HepG2 (cell line): ENCODE measurements at regions not wholly inside any gene's neighbourhood (a gene's known extent, or its start where the extent isn't known, plus 50 kb on each side); places are given as distances from the start of the nearest gene placed in this dataset.

Experiments used
- ATAC-seq: fragments of 200-7000 bp; cut with Tn5 transposase; 3 replicates; pipeline ENCODE4 v1.9.1; 2020; ENCODE audit warnings: mild to moderate bottlenecking, moderate library complexity
- BruUV-seq: library from RNA; stranded (reverse); fragments of 400-500 nt; replicated peaks from 2 replicates; lab custom pipeline; 2021; lab: Mats Ljungman, UMichigan
- CTCF ChIA-PET: fragments of 300-600 bp; formaldehyde crosslinking; extraction: SDS; loops from one replicate; lab custom pipeline; 2021; ENCODE audit warnings: low total read pairs, inconsistent platforms, low intra/inter-chr PET ratio; lab: Yijun Ruan, JAX
- POLR2A ChIA-PET: fragments of 350-600 bp; sonication (Branson Sonifier 250); formaldehyde crosslinking; loops from one replicate; lab custom pipeline; 2020; ENCODE audit warnings: antibody characterized with exemption, inconsistent platforms; lab: Yijun Ruan, JAX
- DNase-seq: peaks from one replicate; pipeline ENCODE4 v3.0.0-alpha.2; 2015; ENCODE audit warnings: low spot score
- FAIRE-seq: peaks from 3 replicates; lab custom pipeline; 2011; peaks lifted over from hg19 to GRCh38; lab: Jason Lieb, UNC
- H2AFZ ChIP-seq: one replicate; pipeline ENCODE4 v1.6.1; 2011; ENCODE audit warnings: low read length, inconsistent platforms
- H3K27ac ChIP-seq: fragments of 300-600 bp; 3 replicates; pipeline ENCODE4 v1.8.0; 2011; ENCODE audit warnings: mixed run types, mild to moderate bottlenecking, mixed read lengths, low read length, inconsistent platforms; ENCODE audit not compliant: insufficient read depth; ENCODE audit errors: extremely low read length
- H3K27me3 ChIP-seq, 2 experiments: fragments of 200-600 bp in 1 of 2; 2 replicates in 1 of 2; 3 replicates in 1 of 2; pipeline versions ENCODE4 v1.6.0 to v1.8.0; 2011; ENCODE audit warnings: low read length in 2 of 2, mild to moderate bottlenecking in 2 of 2, moderate library complexity in 2 of 2, inconsistent platforms in 1 of 2; ENCODE audit not compliant: insufficient read depth in 2 of 2, control insufficient read depth in 1 of 2
- H3K36me3 ChIP-seq, 2 experiments: fragments of 200-600 bp in 1 of 2; replicated peaks in 1 of 2; 2 replicates in 1 of 2; 3 replicates in 1 of 2; pipeline versions ENCODE4 v1.5.1 to v1.8.0; 2011; ENCODE audit warnings: low read length in 2 of 2, inconsistent platforms in 1 of 2; ENCODE audit not compliant: insufficient read depth in 2 of 2, control insufficient read depth in 1 of 2
- H3K4me1 ChIP-seq: 2 replicates; pipeline ENCODE4 v1.5.1; 2012; ENCODE audit warnings: low read length, inconsistent platforms; ENCODE audit not compliant: insufficient read depth
- H3K4me2 ChIP-seq: 2 replicates; pipeline ENCODE4 v1.6.0; 2011; ENCODE audit warnings: low read depth, low read length, inconsistent platforms
- H3K4me3 ChIP-seq, 3 experiments: fragments of 200-600 bp in 1 of 3; sonication (generic), shearing (Covaris generic) in 1 of 3; replicated peaks in 1 of 3; 2 replicates each; pipeline ENCODE4 v1.5.1; 2011 to 2016; ENCODE audit warnings: low read length in 3 of 3, inconsistent platforms in 2 of 3, low read depth in 2 of 3, mild to moderate bottlenecking in 2 of 3, control low read depth in 1 of 3, mixed read lengths in 1 of 3; ENCODE audit not compliant: insufficient read depth in 1 of 3
- H3K79me2 ChIP-seq: one replicate; pipeline ENCODE4 v1.6.1; 2011; ENCODE audit warnings: low read length, inconsistent platforms; ENCODE audit not compliant: insufficient read depth
- H3K9ac ChIP-seq: 2 replicates; pipeline ENCODE4 v1.6.0; 2011; ENCODE audit warnings: mild to moderate bottlenecking, low read depth, low read length, inconsistent platforms; ENCODE audit not compliant: insufficient read depth
- H3K9me3 ChIP-seq: 2 replicates; pipeline ENCODE4 v1.5.1; 2012; ENCODE audit warnings: mild to moderate bottlenecking, low read length
- H4K20me1 ChIP-seq: 2 replicates; pipeline ENCODE4 v1.6.0; 2011; ENCODE audit warnings: inconsistent platforms, mild to moderate bottlenecking, low read length, moderate library complexity; ENCODE audit not compliant: insufficient read depth
- MAFF ChIP-seq: IDR thresholded peaks from 2 replicates; pipeline ENCODE4 v1.6.1; 2011; ENCODE audit warnings: low read depth, low read length, improper control_type of control experiment
- MAFK ChIP-seq, 2 experiments: IDR thresholded peaks in 1 of 2; conservative IDR thresholded peaks in 1 of 2; 2 replicates each; pipeline ENCODE4 v1.6.1; 2011; ENCODE audit warnings: improper control_type of control experiment in 2 of 2, low read length in 2 of 2
- PRDM15 ChIP-seq: sonication (generic); formaldehyde crosslinking; IDR thresholded peaks from 2 replicates; pipeline ENCODE4 v1.4.0; 2020; ENCODE audit warnings: missing genetic modification reagents
- USF2 ChIP-seq, 2 experiments: sonication (generic) in 1 of 2; formaldehyde crosslinking in 1 of 2; IDR thresholded peaks; 2 replicates each; pipeline versions ENCODE4 v1.5.1 to v1.6.1; 2011 to 2020; ENCODE audit warnings: borderline replicate concordance in 1 of 2, low read depth in 1 of 2, low read length in 1 of 2, mild to moderate bottlenecking in 1 of 2, missing genetic modification reagents in 1 of 2, moderate library complexity in 1 of 2
- WGBS: methylation state at CpG from one replicate; pipeline ENCODE4 v1.1.6; 2017; ENCODE audit warnings: low lambda C conversion rate; 5-methylcytosine and 5-hydroxymethylcytosine counted together
- in situ Hi-C: cut with HindIII; loops from 2 replicates; pipeline ENCODE4 v1.10.0; 2017; ENCODE audit warnings: low pct_unique_long_range_greater_than_20kb; ENCODE audit not compliant: extremely low pct_ligation_motif_present
- intact Hi-C: fragments of 100-400 bp; cut with micrococcal nuclease; formaldehyde crosslinking; loops from one replicate; pipeline ENCODE4 v1.10.0; 2022; ENCODE audit not compliant: unreplicated experiment

- ChIA-PET POLR2A (no interaction called here), CTCF (no interaction called here)
- TF ChIP-seq MAFK (conservative IDR thresholded peaks at IDR 0.05 in 1 of 2, IDR thresholded peaks at IDR 0.05 in 1 of 2; ENCODE audit: low read length in 2 of 2): peak; percentile 61 to 78
- TF ChIP-seq USF2 (IDR thresholded peaks at IDR 0.05; ENCODE audit: low read depth, low read length): no peak
- no peak for TF ChIP-seq USF2 (CRISPR knock-in tag; IDR thresholded peaks at IDR 0.05; ENCODE audit: borderline replicate concordance)
- peak; percentile 47 for TF ChIP-seq MAFF
- no peak for TF ChIP-seq PRDM15 (CRISPR knock-in tag)
- H3K9me3 ChIP-seq: no peaks in the 10 kb centered on the region
- H3K9ac ChIP-seq: no peak overlapping the region
- H3K4me2 ChIP-seq: no peak overlapping the region
- in situ Hi-C loops: loop anchor here (10.0 kb wide), 1 partner anchor 60 kb away; no protein-coding TSS in a partner anchor
- H2AFZ ChIP-seq: no peak overlapping the region
- no peak for FAIRE-seq
- H3K4me1 ChIP-seq: no peaks in the 10 kb centered on the region
- no peak overlapping the region for H3K4me3 ChIP-seq
- ATAC-seq: no peak
- WGBS: 18% methylated on average over 3 of the region's 3 CpGs
- no TSS peak for BruUV-seq
- H3K79me2 ChIP-seq: no peaks in the 10 kb centered on the region
- no peaks in the 10 kb centered on the region for H4K20me1 ChIP-seq
- DNase-seq: no peak
- no peak overlapping the region for H3K27ac ChIP-seq
- no peaks in the 10 kb centered on the region for H3K36me3 ChIP-seq
- intact Hi-C loops: no loop called here
- peaks cover 0 to 2% of the 10 kb centered on the region in 2 experiments; a peak in 1 of 5 replicates for H3K27me3 ChIP-seq
Measured at GRCh38 chr20:24254480-24254879, 214.9 kb upstream of the SYNDIG1 start.
